ENCODE measurements at regions not wholly inside any gene's neighbourhood (a gene's known extent, or its start where the extent isn't known, plus 50 kb on each side); places are given as distances from the start of the nearest gene placed in this dataset.

DNA sequence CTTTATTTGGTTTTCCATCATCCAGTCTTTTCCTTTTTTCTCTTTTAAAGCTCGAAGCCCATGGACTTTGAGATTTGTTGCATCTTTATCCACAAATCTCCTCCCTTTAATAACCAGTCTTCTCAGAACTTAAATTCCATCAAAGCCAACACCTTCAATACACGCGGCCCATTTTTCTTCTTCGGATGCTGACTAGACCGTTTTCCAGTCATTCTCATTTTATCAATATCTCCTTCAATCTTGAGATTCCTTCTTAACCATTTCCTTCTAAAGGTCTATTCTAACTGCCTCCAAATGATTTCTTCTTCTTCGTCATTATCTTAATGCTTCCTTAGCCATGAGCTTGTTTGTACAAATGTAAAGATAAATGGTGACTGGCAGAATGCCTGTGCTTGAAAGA lies 173.5 kb downstream of the BAMBI start:
- H3K36me3 ChIP-seq = no peaks in the 10 kb centered on the region
- TF ChIP-seq POLR2AphosphoS5 (IDR thresholded peaks at IDR 0.05) = no peak
- TF ChIP-seq POLR2A (IDR thresholded peaks at IDR 0.05) = no peak
- no peak for TF ChIP-seq CTCF (IDR thresholded peaks at IDR 0.05)
- TF ChIP-seq EP300 (IDR thresholded peaks at IDR 0.05) = no peak
- no peak overlapping the region for H3K27ac ChIP-seq
- no peak overlapping the region for H3K4me3 ChIP-seq
- WGBS = 90% methylated on average over 6 of the region's 6 CpGs
- no peaks in the 10 kb centered on the region for H3K9me3 ChIP-seq
- H3K27me3 ChIP-seq = peaks cover 6% of the 10 kb centered on the region
- no peaks in the 10 kb centered on the region for H3K4me1 ChIP-seq
- DNase-seq (ENCODE audit: low spot score in 2 of 2) = no peak

- Histone ChIP-seq H3K27me3 (peaks cover 6% of the 10 kb centered on the region), H3K9me3 (no peaks in the 10 kb centered on the region), H3K36me3 (no peaks in the 10 kb centered on the region), H3K4me1 (no peaks in the 10 kb centered on the region), H3K4me3 (no peak overlapping the region), H3K27ac (no peak overlapping the region)
- no peak for TF ChIP-seq CTCF (IDR thresholded peaks at IDR 0.05)
- TF ChIP-seq POLR2AphosphoS5 (IDR thresholded peaks at IDR 0.05) = no peak
- no peak for TF ChIP-seq POLR2A (IDR thresholded peaks at IDR 0.05)
- TF ChIP-seq EP300 (IDR thresholded peaks at IDR 0.05) = no peak
- DNase-seq (ENCODE audit: low spot score in 2 of 2) = no peak
- WGBS = 36% methylated on average over 5 of the region's 5 CpGs
Observed at GRCh38 chr10:28853195-28853594, 175.9 kb downstream of the BAMBI start.

- Histone ChIP-seq H3K4me1 (no peaks in the 10 kb centered on the region), H3K27me3 (peaks cover 6% of the 10 kb centered on the region), H3K4me3 (no peak overlapping the region), H3K36me3 (no peaks in the 10 kb centered on the region), H3K9me3 (no peaks in the 10 kb centered on the region), H3K27ac (no peak overlapping the region)
- TF ChIP-seq EP300 (IDR thresholded peaks at IDR 0.05) (no peak), CTCF (IDR thresholded peaks at IDR 0.05) (no peak)
- 100% methylated on average over 2 of the region's 2 CpGs for WGBS
- no peak for DNase-seq (ENCODE audit: low spot score in 2 of 2)
Observed at GRCh38 chr10:28857164-28857563, 179.8 kb downstream of the BAMBI start.

GRCh38 chr10:28858646-28859045 lies 181.3 kb downstream of the BAMBI start:
- H3K27me3 ChIP-seq = peaks cover 6% of the 10 kb centered on the region
- no peaks in the 10 kb centered on the region for H3K9me3 ChIP-seq
- DNase-seq (ENCODE audit: low spot score in 2 of 2) = no peak
- H3K4me1 ChIP-seq = no peaks in the 10 kb centered on the region
- no peak overlapping the region for H3K4me3 ChIP-seq
- WGBS = 76% methylated on average over 2 of the region's 2 CpGs
- H3K27ac ChIP-seq = no peak overlapping the region
- H3K36me3 ChIP-seq = no peaks in the 10 kb centered on the region
- TF ChIP-seq CTCF (IDR thresholded peaks at IDR 0.05) = no peak
- no peak for TF ChIP-seq POLR2A (IDR thresholded peaks at IDR 0.05)
- no peak for TF ChIP-seq EP300 (IDR thresholded peaks at IDR 0.05)
- TF ChIP-seq POLR2AphosphoS5 (IDR thresholded peaks at IDR 0.05) = no peak

DNA sequence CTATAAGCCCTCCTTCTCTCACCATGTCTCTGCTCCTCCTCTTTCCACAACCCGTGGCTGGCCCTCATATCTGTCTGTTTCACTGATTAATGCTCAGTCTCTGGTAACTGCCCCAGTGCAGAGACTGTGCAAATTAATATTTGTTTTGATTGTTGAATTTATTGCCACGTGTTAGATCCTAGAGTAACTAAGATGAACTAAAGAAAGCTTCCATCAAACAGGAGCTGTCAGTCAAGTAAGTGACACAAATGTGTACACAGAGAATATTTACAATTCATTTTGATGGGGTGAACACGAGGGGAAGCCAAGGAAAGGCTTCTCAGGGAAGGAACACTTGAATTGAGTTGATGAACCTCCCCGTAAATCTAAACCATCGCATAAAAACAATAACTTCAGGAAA lies 182.5 kb downstream of the BAMBI start:
- no peak for DNase-seq (ENCODE audit: low spot score in 2 of 2)
- TF ChIP-seq EP300 (IDR thresholded peaks at IDR 0.05) (no peak), CTCF (IDR thresholded peaks at IDR 0.05) (no peak)
- WGBS = 63% methylated on average over 5 of the region's 5 CpGs
- Histone ChIP-seq H3K27ac (no peak overlapping the region), H3K4me3 (no peak overlapping the region), H3K27me3 (no peaks in the 10 kb centered on the region), H3K36me3 (no peaks in the 10 kb centered on the region), H3K9me3 (no peaks in the 10 kb centered on the region), H3K4me1 (no peaks in the 10 kb centered on the region)
